Loucy (cell line): ENCODE measurements at regions not wholly inside any gene's neighbourhood (a gene's known extent, or its start where the extent isn't known, plus 50 kb on each side); places are given as distances from the start of the nearest gene placed in this dataset.

Experiments used
- H2AFZ ChIP-seq: fragments of 200-600 bp; sonication (generic); 2 replicates; pipeline ENCODE4 v1.6.0; 2016; ENCODE audit warnings: antibody characterized with exemption, mild to moderate bottlenecking, low read length, moderate library complexity
- H3F3A ChIP-seq: fragments of 200-600 bp; 2 replicates; pipeline ENCODE4 v1.6.0; 2016; ENCODE audit warnings: antibody characterized with exemption, low read depth, mild to moderate bottlenecking
- H3K27me3 ChIP-seq: fragments of 200-600 bp; sonication (generic); 2 replicates; pipeline ENCODE4 v1.6.1; 2014; ENCODE audit warnings: low read length, mild to moderate bottlenecking; ENCODE audit not compliant: insufficient read depth, poor library complexity, severe bottlenecking
- H3K36me3 ChIP-seq: fragments of 200-600 bp; sonication (generic); 2 replicates; pipeline ENCODE4 v1.6.1; 2016; ENCODE audit warnings: low read length; ENCODE audit not compliant: insufficient read depth
- H3K4me1 ChIP-seq: fragments of 200-600 bp; sonication (generic); 2 replicates; pipeline ENCODE4 v1.5.1; 2014; ENCODE audit warnings: low read length, mild to moderate bottlenecking; ENCODE audit not compliant: insufficient read depth, poor library complexity, severe bottlenecking
- H3K4me2 ChIP-seq: fragments of 200-600 bp; sonication (generic); 2 replicates; pipeline ENCODE4 v1.6.0; 2014; ENCODE audit warnings: antibody characterized with exemption, low read length, low read depth, mild to moderate bottlenecking; ENCODE audit not compliant: poor library complexity, severe bottlenecking
- H3K4me3 ChIP-seq: fragments of 200-600 bp; sonication (generic); 2 replicates; pipeline ENCODE4 v1.5.1; 2014; ENCODE audit warnings: low read length, mild to moderate bottlenecking, mixed read lengths; ENCODE audit not compliant: poor library complexity, severe bottlenecking
- H3K79me2 ChIP-seq: fragments of 200-600 bp; sonication (generic); 2 replicates; pipeline ENCODE4 v1.6.1; 2014; ENCODE audit warnings: low read length; ENCODE audit not compliant: insufficient read depth
- H3K9ac ChIP-seq: fragments of 200-600 bp; sonication (generic); 2 replicates; pipeline ENCODE4 v1.6.0; 2014; ENCODE audit warnings: mild to moderate bottlenecking, low read depth, low read length, moderate library complexity; ENCODE audit not compliant: poor library complexity, severe bottlenecking
- H3K9me2 ChIP-seq: fragments of 200-600 bp; sonication (generic); replicated peaks from 2 replicates; pipeline ENCODE4 v1.6.1; 2016; ENCODE audit warnings: low read depth, low read length, mixed read lengths
- H3K9me3 ChIP-seq: fragments of 200-600 bp; sonication (generic); 2 replicates; pipeline ENCODE4 v1.6.1; 2014; ENCODE audit warnings: mild to moderate bottlenecking, antibody characterized with exemption, low read length, low read depth; ENCODE audit not compliant: insufficient read depth
- H4K20me1 ChIP-seq: fragments of 200-600 bp; sonication (generic); 2 replicates; pipeline ENCODE4 v1.6.0; 2014; ENCODE audit warnings: antibody characterized with exemption, low read length, mild to moderate bottlenecking; ENCODE audit not compliant: insufficient read depth, poor library complexity, severe bottlenecking
- EZH2phosphoT487 ChIP-seq: fragments of 200-600 bp; IDR thresholded peaks from 2 replicates; pipeline ENCODE4 v1.6.1; 2018; ENCODE audit warnings: antibody characterized with exemption, mild to moderate bottlenecking, moderate library complexity, borderline replicate concordance
- TF ChIP-seq, protein P1 (sequence below): fragments of 200-600 bp; sonication (generic); conservative IDR thresholded peaks from 2 replicates; pipeline ENCODE4 v1.5.1; 2014; ENCODE audit warnings: mild to moderate bottlenecking, antibody characterized with exemption, low read length

DNA sequence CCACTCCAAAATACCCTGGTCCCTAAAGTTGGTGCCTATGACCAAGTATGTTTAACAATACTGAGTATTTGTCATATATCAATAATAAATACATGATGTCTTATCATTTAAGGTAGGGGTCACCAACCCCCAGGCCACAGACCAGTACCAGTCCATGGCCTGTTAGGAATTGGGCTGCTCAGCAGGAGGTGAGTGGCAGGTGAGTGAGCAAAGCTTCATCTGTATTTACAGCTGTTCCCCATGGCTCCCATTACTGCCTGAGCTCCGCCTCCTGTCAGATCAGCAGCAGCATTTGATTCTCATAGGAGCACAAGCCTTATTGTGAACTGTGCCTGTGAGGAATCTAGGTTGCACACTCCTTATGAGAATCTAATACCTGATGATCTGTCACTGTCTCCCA lies 126.2 kb downstream of the HNRNPD start:
- H3K36me3 ChIP-seq = no peaks in the 10 kb centered on the region
- H3K4me3 ChIP-seq = no peak overlapping the region
- no peaks in the 10 kb centered on the region for H3F3A ChIP-seq
- no peak overlapping the region for H3K9ac ChIP-seq
- H4K20me1 ChIP-seq = no peaks in the 10 kb centered on the region
- no peak for TF ChIP-seq EZH2phosphoT487
- TF ChIP-seq, protein P1, sequence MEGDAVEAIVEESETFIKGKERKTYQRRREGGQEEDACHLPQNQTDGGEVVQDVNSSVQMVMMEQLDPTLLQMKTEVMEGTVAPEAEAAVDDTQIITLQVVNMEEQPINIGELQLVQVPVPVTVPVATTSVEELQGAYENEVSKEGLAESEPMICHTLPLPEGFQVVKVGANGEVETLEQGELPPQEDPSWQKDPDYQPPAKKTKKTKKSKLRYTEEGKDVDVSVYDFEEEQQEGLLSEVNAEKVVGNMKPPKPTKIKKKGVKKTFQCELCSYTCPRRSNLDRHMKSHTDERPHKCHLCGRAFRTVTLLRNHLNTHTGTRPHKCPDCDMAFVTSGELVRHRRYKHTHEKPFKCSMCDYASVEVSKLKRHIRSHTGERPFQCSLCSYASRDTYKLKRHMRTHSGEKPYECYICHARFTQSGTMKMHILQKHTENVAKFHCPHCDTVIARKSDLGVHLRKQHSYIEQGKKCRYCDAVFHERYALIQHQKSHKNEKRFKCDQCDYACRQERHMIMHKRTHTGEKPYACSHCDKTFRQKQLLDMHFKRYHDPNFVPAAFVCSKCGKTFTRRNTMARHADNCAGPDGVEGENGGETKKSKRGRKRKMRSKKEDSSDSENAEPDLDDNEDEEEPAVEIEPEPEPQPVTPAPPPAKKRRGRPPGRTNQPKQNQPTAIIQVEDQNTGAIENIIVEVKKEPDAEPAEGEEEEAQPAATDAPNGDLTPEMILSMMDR = no peak
- H3K9me2 ChIP-seq = no peaks in the 10 kb centered on the region
- no peaks in the 10 kb centered on the region for H3K9me3 ChIP-seq
- H3K4me2 ChIP-seq = no peak overlapping the region
- H3K4me1 ChIP-seq = no peaks in the 10 kb centered on the region
- H2AFZ ChIP-seq = no peak overlapping the region
- H3K79me2 ChIP-seq = no peaks in the 10 kb centered on the region
- H3K27me3 ChIP-seq = no peaks in the 10 kb centered on the region

GRCh38 chr4:82247171-82247570 lies 126.6 kb downstream of the HNRNPD start:
- Histone ChIP-seq H3K4me3 (no peak overlapping the region), H4K20me1 (no peaks in the 10 kb centered on the region), H3K9me3 (no peaks in the 10 kb centered on the region), H2AFZ (no peak overlapping the region), H3K9me2 (no peaks in the 10 kb centered on the region), H3K9ac (no peak overlapping the region), H3K4me1 (no peaks in the 10 kb centered on the region), H3K79me2 (no peaks in the 10 kb centered on the region), H3K4me2 (no peak overlapping the region), H3K36me3 (no peaks in the 10 kb centered on the region), H3K27me3 (no peaks in the 10 kb centered on the region), H3F3A (no peaks in the 10 kb centered on the region)
- TF ChIP-seq, protein P1 = no peak
- no peak for TF ChIP-seq EZH2phosphoT487

DNA sequence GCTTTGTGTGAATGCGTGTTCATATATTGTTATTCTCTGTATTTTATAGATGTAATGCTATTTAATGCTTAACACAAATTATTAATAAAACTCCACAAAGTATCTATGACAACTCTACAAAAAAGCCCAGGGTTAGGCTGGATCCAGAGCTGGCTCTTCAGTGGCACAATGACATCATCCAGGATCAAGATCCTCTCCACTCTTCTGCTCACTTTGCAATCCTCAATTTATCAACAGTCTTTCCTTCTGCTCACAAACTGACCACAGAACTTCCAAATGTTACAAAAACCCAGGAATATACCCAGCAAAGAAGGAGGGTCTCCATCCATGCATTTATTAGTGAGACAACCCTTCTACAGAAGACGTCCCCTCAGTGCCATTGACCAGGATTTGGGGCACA lies 132.3 kb downstream of the HNRNPD start:
- Histone ChIP-seq H3K36me3 (no peaks in the 10 kb centered on the region), H3K4me1 (no peaks in the 10 kb centered on the region), H3K79me2 (no peaks in the 10 kb centered on the region), H4K20me1 (no peaks in the 10 kb centered on the region), H3K4me3 (no peak overlapping the region), H3K4me2 (no peak overlapping the region), H2AFZ (no peak overlapping the region), H3K9ac (no peak overlapping the region), H3F3A (no peaks in the 10 kb centered on the region), H3K27me3 (no peaks in the 10 kb centered on the region), H3K9me2 (no peaks in the 10 kb centered on the region), H3K9me3 (no peaks in the 10 kb centered on the region)
- TF ChIP-seq EZH2phosphoT487 = no peak
- TF ChIP-seq, protein P1 = no peak
